PC-3 (cell line): ENCODE measurements at regions not wholly inside any gene's neighbourhood (a gene's known extent, or its start where the extent isn't known, plus 50 kb on each side); places are given as distances from the start of the nearest gene placed in this dataset.

Experiments
- CTCF ChIP-seq: fragments of 300-600 bp; sonication (generic); conservative IDR thresholded peaks from 2 replicates; pipeline ENCODE4 v1.5.1; 2017; ENCODE audit warnings: antibody characterized with exemption, low read depth, mild to moderate bottlenecking, low read length
- EZH2phosphoT487 ChIP-seq: fragments of 300-600 bp; sonication (generic); IDR thresholded peaks from 2 replicates; pipeline ENCODE4 v1.6.1; 2018; ENCODE audit warnings: mild to moderate bottlenecking, antibody characterized with exemption, low read length, borderline replicate concordance

GRCh38 chr1:209158851-209159250 lies 424.7 kb upstream of the CAMK1G start:
- TF ChIP-seq CTCF (no peak), EZH2phosphoT487 (no peak)
